Fibroblast of the aortic adventitia (primary cell): ENCODE measurements at regions not wholly inside any gene's neighbourhood (a gene's known extent, or its start where the extent isn't known, plus 50 kb on each side); places are given as distances from the start of the nearest gene placed in this dataset.

Source experiments
- DNase-seq: peaks from one replicate; pipeline ENCODE4 v3.0.0-alpha.2; 2010; ENCODE audit warnings: low read depth
- H3K4me3 ChIP-seq: 2 replicates; pipeline ENCODE4 v1.5.1; 2011; ENCODE audit warnings: low read depth, mild to moderate bottlenecking, control low read depth, low read length, moderate library complexity
- CTCF ChIP-seq: IDR thresholded peaks from 2 replicates; pipeline ENCODE4 v1.5.1; 2011; ENCODE audit warnings: mild to moderate bottlenecking, low read length, control low read depth, inconsistent platforms; ENCODE audit not compliant: insufficient read depth

- no peak overlapping the region for H3K4me3 ChIP-seq
- TF ChIP-seq CTCF, result no peak
- DNase-seq, result no peak
Measured at GRCh38 chr3:164677317-164677716, 401.0 kb downstream of the SI start.

- no peak overlapping the region for H3K4me3 ChIP-seq
- no peak for DNase-seq
- TF ChIP-seq CTCF, result no peak
Measured at GRCh38 chr3:164673738-164674137, 404.6 kb downstream of the SI start.

- H3K4me3 ChIP-seq, result no peak overlapping the region
- no peak for DNase-seq
- TF ChIP-seq CTCF, result no peak
Measured at GRCh38 chr3:164658125-164658524, 420.2 kb downstream of the SI start.

- no peak overlapping the region for H3K4me3 ChIP-seq
- no peak for TF ChIP-seq CTCF
- no peak for DNase-seq
Measured at GRCh38 chr3:164657631-164658030, 420.7 kb downstream of the SI start.

GRCh38 chr3:164655462-164655861 lies 422.8 kb downstream of the SI start:
- TF ChIP-seq CTCF, result no peak
- no peak for DNase-seq
- H3K4me3 ChIP-seq, result no peak overlapping the region

- H3K4me3 ChIP-seq, result no peak overlapping the region
- no peak for TF ChIP-seq CTCF
- DNase-seq, result peak; percentile 0
Measured at GRCh38 chr3:164641071-164641470, 437.2 kb downstream of the SI start.

GRCh38 chr3:164640591-164640990 lies 437.7 kb downstream of the SI start:
- H3K4me3 ChIP-seq, result no peak overlapping the region
- DNase-seq, result no peak
- no peak for TF ChIP-seq CTCF
